Astrocyte of the spinal cord (primary cell): ENCODE measurements at regions not wholly inside any gene's neighbourhood (a gene's known extent, or its start where the extent isn't known, plus 50 kb on each side); places are given as distances from the start of the nearest gene placed in this dataset.

Source experiments
- DNase-seq: peaks from one replicate; pipeline ENCODE4 v3.0.0; 2011; ENCODE audit warnings: low read depth, low spot score
- H3K4me3 ChIP-seq: 2 replicates; pipeline ENCODE4 v1.5.1; 2011; ENCODE audit warnings: low read depth, mild to moderate bottlenecking, low read length, moderate library complexity
- CTCF ChIP-seq: IDR thresholded peaks from 2 replicates; pipeline ENCODE4 v1.5.1; 2012; ENCODE audit warnings: low read depth, mild to moderate bottlenecking, low read length, inconsistent platforms
- in situ Hi-C: cut with HindIII; loops from 2 replicates; pipeline ENCODE4 v1.10.0; 2017; ENCODE audit warnings: low sequenced_read_pairs

GRCh38 chr2:156892467-156893281 is 364.8 kb upstream of the GALNT5 start:
- TF ChIP-seq CTCF, result peak; percentile 57
- peak overlapping the region; percentile 32 for H3K4me3 ChIP-seq
- DNase-seq, result peak; percentile 69
- in situ Hi-C loops, result no loop called here

GRCh38 chr2:156896294-156896693 is 361.2 kb upstream of the GALNT5 start:
- no peak for TF ChIP-seq CTCF
- in situ Hi-C loops, result no loop called here
- DNase-seq, result peak; percentile 77
- H3K4me3 ChIP-seq, result no peak overlapping the region

- no peak for DNase-seq
- no peak for TF ChIP-seq CTCF
- no peak overlapping the region for H3K4me3 ChIP-seq
- in situ Hi-C loops, result no loop called here
Observed at GRCh38 chr2:156897548-156897947, 360.0 kb upstream of the GALNT5 start.

DNA sequence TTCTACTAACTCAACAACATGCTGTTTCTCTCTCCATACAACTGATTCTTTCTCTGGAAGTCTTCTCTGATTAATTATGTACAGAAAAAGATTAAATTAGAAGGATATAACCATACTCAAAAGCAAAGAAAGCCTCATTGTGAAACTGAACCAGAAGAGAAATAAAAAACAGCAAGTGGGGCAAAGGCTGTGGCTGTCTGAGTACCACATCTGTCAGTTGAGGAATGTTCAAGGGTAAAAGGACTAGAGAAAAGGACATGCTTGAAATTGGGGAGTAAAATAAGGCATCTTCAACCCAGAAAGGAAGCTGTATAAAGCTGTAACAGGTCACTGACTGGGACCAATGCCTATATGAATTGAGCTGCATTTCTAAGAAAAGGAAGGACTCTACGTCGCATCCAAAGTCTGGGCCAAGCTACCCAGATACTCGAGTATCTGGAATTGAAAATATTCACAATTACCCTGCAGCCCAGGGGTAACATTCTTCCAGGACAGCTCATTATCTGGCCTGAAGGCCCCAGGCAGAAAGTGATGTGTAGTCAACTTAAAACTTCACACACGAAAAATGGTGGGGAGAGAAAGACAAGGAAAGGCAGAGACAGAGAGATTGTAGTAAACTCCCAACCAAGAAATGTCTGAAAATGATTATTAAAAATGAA is 356.0 kb upstream of the GALNT5 start:
- peak; percentile 40 for DNase-seq
- no peak for TF ChIP-seq CTCF
- H3K4me3 ChIP-seq, result no peak overlapping the region
- in situ Hi-C loops, result no loop called here

DNA sequence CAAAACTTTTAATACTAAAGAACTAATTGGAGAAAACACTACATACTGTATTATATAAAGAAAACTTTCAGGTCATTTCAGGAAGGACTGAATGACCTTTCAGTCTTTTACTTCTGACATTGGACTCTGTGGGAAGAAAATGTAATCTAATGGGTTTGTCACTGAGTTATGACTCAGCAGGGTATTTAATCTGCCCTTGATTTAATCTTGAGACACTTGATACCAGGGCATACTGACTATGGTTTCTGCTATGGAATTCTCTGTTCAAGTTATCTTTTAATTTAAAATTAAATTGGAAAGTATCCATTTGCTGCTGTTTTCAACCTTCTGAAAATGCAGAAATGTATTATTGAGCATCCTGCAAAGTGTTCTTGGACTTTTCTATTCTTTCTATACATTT is 354.2 kb upstream of the GALNT5 start:
- no peak for DNase-seq
- no peak overlapping the region for H3K4me3 ChIP-seq
- TF ChIP-seq CTCF, result no peak
- in situ Hi-C loops, result no loop called here

GRCh38 chr2:156907806-156908205 is 349.7 kb upstream of the GALNT5 start:
- no peak overlapping the region for H3K4me3 ChIP-seq
- in situ Hi-C loops, result no loop called here
- TF ChIP-seq CTCF, result no peak
- DNase-seq, result peak; percentile 60
